ENCODE measurements at regions not wholly inside any gene's neighbourhood (a gene's known extent, or its start where the extent isn't known, plus 50 kb on each side); places are given as distances from the start of the nearest gene placed in this dataset.

DNA sequence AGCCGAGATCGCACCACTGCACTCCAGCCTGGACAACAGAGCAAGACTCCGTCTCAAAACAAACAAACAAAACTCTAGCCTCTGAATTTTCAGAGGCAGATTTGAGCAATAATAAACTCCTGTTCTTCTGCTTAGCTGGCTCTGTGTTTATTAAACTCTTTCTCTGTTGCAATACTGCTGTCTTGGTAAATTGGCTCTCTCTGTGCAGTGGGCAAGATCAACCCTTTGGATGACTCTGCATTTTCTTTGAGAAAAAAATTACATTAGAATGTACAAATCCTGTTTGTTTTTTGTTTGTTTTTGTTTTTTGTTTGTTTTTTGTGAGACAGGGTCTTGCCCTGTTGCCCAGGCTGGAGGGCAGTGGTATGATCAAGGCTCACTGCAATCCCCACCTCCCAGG, 75.8 kb upstream of the RPH3AL start:
- intact Hi-C loops (cut with micrococcal nuclease; ENCODE audit: unreplicated experiment): no loop called here
- H3K36me3 Mint-ChIP-seq (ENCODE audit: insufficient read depth, unreplicated experiment): no peaks in the 10 kb centered on the region
- H3K27me3 Mint-ChIP-seq (ENCODE audit: insufficient read depth, unreplicated experiment): no peaks in the 10 kb centered on the region
- H3K4me1 Mint-ChIP-seq (ENCODE audit: low read depth, unreplicated experiment): no peaks in the 10 kb centered on the region
- H3K36me3 ChIP-seq (ENCODE audit: control insufficient read depth, insufficient read depth, low read length): no peaks in the 10 kb centered on the region
- no peak overlapping the region for H3K4me3 Mint-ChIP-seq (ENCODE audit: unreplicated experiment)
- ChIA-PET POLR2A (no interaction called here), CTCF (no interaction called here)
- no TSS peak for BruUV-seq (replicated peaks)
- H3K4me3 ChIP-seq (ENCODE audit: low read depth, low read length): no peak overlapping the region
- peaks cover 10% of the 10 kb centered on the region for H3K9me3 Mint-ChIP-seq (ENCODE audit: unreplicated experiment)
- H3K4me1 ChIP-seq: no peaks in the 10 kb centered on the region
- H3K27me3 ChIP-seq (replicated peaks; ENCODE audit: control insufficient read depth, insufficient read depth, low read length): no peaks in the 10 kb centered on the region
- H3K27ac Mint-ChIP-seq (ENCODE audit: unreplicated experiment): no peak overlapping the region
- no peak for DNase-seq
- TF ChIP-seq, protein P1, sequence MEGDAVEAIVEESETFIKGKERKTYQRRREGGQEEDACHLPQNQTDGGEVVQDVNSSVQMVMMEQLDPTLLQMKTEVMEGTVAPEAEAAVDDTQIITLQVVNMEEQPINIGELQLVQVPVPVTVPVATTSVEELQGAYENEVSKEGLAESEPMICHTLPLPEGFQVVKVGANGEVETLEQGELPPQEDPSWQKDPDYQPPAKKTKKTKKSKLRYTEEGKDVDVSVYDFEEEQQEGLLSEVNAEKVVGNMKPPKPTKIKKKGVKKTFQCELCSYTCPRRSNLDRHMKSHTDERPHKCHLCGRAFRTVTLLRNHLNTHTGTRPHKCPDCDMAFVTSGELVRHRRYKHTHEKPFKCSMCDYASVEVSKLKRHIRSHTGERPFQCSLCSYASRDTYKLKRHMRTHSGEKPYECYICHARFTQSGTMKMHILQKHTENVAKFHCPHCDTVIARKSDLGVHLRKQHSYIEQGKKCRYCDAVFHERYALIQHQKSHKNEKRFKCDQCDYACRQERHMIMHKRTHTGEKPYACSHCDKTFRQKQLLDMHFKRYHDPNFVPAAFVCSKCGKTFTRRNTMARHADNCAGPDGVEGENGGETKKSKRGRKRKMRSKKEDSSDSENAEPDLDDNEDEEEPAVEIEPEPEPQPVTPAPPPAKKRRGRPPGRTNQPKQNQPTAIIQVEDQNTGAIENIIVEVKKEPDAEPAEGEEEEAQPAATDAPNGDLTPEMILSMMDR (IDR thresholded peaks at IDR 0.05; ENCODE audit: insufficient read depth in 1 of 2, low read depth in 1 of 2, low read length in 1 of 2, severe bottlenecking in 1 of 2, unreplicated experiment in 1 of 2): no peak
- peaks cover 39% of the 10 kb centered on the region for H3K9me3 ChIP-seq

DNA sequence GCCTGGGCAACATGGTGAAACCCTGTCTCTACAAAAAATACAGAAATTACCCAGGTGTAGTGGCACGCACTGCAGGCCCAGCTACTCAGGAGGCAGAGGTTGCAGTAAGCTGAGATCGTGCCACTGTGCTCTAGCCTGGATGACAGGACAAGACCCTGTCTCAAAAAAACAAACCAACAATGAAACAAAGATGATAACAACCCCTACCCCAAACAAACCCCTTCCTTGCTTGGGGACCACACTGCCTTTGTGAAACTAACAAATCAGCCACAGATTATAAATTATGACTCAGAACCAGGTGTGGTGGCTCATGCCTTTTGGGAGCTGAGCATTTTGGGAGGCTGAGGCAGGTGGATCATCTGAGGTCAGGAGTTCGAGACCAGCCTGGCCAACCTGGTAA, 75.3 kb upstream of the RPH3AL start:
- H3K27ac Mint-ChIP-seq (ENCODE audit: unreplicated experiment): no peak overlapping the region
- intact Hi-C loops (cut with micrococcal nuclease; ENCODE audit: unreplicated experiment): no loop called here
- H3K36me3 ChIP-seq (ENCODE audit: control insufficient read depth, insufficient read depth, low read length): no peaks in the 10 kb centered on the region
- H3K4me3 Mint-ChIP-seq (ENCODE audit: unreplicated experiment): no peak overlapping the region
- ChIA-PET CTCF (no interaction called here), POLR2A (no interaction called here)
- H3K36me3 Mint-ChIP-seq (ENCODE audit: insufficient read depth, unreplicated experiment): no peaks in the 10 kb centered on the region
- TF ChIP-seq, protein P1 (IDR thresholded peaks at IDR 0.05; ENCODE audit: insufficient read depth in 1 of 2, low read depth in 1 of 2, low read length in 1 of 2, severe bottlenecking in 1 of 2, unreplicated experiment in 1 of 2): no peak
- H3K4me3 ChIP-seq (ENCODE audit: low read depth, low read length): no peak overlapping the region
- no TSS peak for BruUV-seq (replicated peaks)
- no peaks in the 10 kb centered on the region for H3K27me3 Mint-ChIP-seq (ENCODE audit: insufficient read depth, unreplicated experiment)
- H3K9me3 Mint-ChIP-seq (ENCODE audit: unreplicated experiment): peaks cover 10% of the 10 kb centered on the region
- H3K4me1 Mint-ChIP-seq (ENCODE audit: low read depth, unreplicated experiment): no peaks in the 10 kb centered on the region
- H3K9me3 ChIP-seq: peaks cover 39% of the 10 kb centered on the region
- DNase-seq: no peak
- H3K4me1 ChIP-seq: no peaks in the 10 kb centered on the region
- no peaks in the 10 kb centered on the region for H3K27me3 ChIP-seq (replicated peaks; ENCODE audit: control insufficient read depth, insufficient read depth, low read length)

DNA sequence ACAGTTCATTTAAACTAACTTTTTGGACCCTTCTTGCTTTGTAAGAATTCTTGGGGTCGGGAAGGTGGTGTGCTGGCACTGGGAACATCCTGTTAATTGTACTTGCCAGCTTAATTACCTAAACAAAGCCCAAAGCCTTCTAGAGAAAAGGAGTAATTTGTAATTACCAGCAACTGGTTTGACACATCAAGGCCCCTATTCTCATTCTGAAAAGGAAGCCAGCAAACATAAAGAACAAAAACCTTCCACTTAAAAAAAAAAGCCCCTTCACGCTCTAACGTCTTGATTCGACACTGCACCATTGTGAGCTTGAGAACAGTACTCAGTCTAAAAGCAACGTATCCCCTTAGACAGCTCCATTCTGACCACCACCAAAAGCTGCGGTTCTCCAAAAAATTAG, 74.7 kb upstream of the RPH3AL start:
- H3K4me3 Mint-ChIP-seq (ENCODE audit: unreplicated experiment): no peak overlapping the region
- POLR2A ChIA-PET: no interaction called here

More for the DNA sequence above, 74.7 kb upstream of the RPH3AL start:
- no peak overlapping the region for H3K27ac Mint-ChIP-seq (ENCODE audit: unreplicated experiment)
- TF ChIP-seq, protein P1 (IDR thresholded peaks at IDR 0.05; ENCODE audit: insufficient read depth in 1 of 2, low read depth in 1 of 2, low read length in 1 of 2, severe bottlenecking in 1 of 2, unreplicated experiment in 1 of 2): no peak
- Histone ChIP-seq H3K9me3 (peaks cover 39% of the 10 kb centered on the region), H3K4me1 (no peaks in the 10 kb centered on the region), H3K4me3 (ENCODE audit: low read depth, low read length) (no peak overlapping the region), H3K27me3 (replicated peaks; ENCODE audit: control insufficient read depth, insufficient read depth, low read length) (no peaks in the 10 kb centered on the region), H3K36me3 (ENCODE audit: control insufficient read depth, insufficient read depth, low read length) (no peaks in the 10 kb centered on the region)
- peaks cover 10% of the 10 kb centered on the region for H3K9me3 Mint-ChIP-seq (ENCODE audit: unreplicated experiment)
- BruUV-seq (replicated peaks): no TSS peak
- no peaks in the 10 kb centered on the region for H3K27me3 Mint-ChIP-seq (ENCODE audit: insufficient read depth, unreplicated experiment)
- no peak for DNase-seq
- intact Hi-C loops (cut with micrococcal nuclease; ENCODE audit: unreplicated experiment): no loop called here
- CTCF ChIA-PET: no interaction called here
- no peaks in the 10 kb centered on the region for H3K4me1 Mint-ChIP-seq (ENCODE audit: low read depth, unreplicated experiment)
- H3K36me3 Mint-ChIP-seq (ENCODE audit: insufficient read depth, unreplicated experiment): no peaks in the 10 kb centered on the region

Data from Caco-2 (cell line).